Activated CD8-positive, alpha-beta memory T cell treated with anti-CD3 and anti-CD28 coated beads, Interleukin-2, amount 10 ng/mL, durations not matched to agents 7 days and 5 days (primary cell): ENCODE measurements at regions not wholly inside any gene's neighbourhood (a gene's known extent, or its start where the extent isn't known, plus 50 kb on each side); places are given as distances from the start of the nearest gene placed in this dataset.
"Not testable (repeated sequence)": the region's sequence is repeated elsewhere in the genome, so short reads cannot be mapped to it uniquely, and the experiment has no call there.

Experiments used
- ATAC-seq: fragments of 150-1000 bp; cut with Tn5 transposase; one replicate; pipeline ENCODE4 v1.10.0; 2021; ENCODE audit warnings: moderate library complexity
- CTCF ChIA-PET: fragments of 350-600 bp; sonication (Branson Sonifier 250); formaldehyde crosslinking; loops from one replicate; lab custom pipeline; 2021; ENCODE audit warnings: antibody characterized with exemption; lab: Charles Lee
- DNase-seq: peaks from one replicate; pipeline ENCODE4 v3.0.0-alpha.2; 2020
- H3K27ac Mint-ChIP-seq: one replicate; pipeline ENCODE4 v1.8.0; 2021; ENCODE audit warnings: mild to moderate bottlenecking, mixed read lengths
- H3K27me3 Mint-ChIP-seq: one replicate; pipeline ENCODE4 v1.8.0; 2021; ENCODE audit warnings: mixed read lengths
- H3K36me3 Mint-ChIP-seq: one replicate; pipeline ENCODE4 v1.8.0; 2021; ENCODE audit warnings: mild to moderate bottlenecking, mixed read lengths
- H3K4me1 Mint-ChIP-seq: one replicate; pipeline ENCODE4 v1.8.0; 2021; ENCODE audit warnings: mixed read lengths
- H3K4me3 Mint-ChIP-seq: one replicate; pipeline ENCODE4 v1.8.0; 2021; ENCODE audit warnings: mild to moderate bottlenecking, moderate library complexity, mixed read lengths
- H3K9me3 Mint-ChIP-seq: one replicate; pipeline ENCODE4 v1.8.0; 2022; ENCODE audit warnings: low read depth, mixed read lengths

DNA sequence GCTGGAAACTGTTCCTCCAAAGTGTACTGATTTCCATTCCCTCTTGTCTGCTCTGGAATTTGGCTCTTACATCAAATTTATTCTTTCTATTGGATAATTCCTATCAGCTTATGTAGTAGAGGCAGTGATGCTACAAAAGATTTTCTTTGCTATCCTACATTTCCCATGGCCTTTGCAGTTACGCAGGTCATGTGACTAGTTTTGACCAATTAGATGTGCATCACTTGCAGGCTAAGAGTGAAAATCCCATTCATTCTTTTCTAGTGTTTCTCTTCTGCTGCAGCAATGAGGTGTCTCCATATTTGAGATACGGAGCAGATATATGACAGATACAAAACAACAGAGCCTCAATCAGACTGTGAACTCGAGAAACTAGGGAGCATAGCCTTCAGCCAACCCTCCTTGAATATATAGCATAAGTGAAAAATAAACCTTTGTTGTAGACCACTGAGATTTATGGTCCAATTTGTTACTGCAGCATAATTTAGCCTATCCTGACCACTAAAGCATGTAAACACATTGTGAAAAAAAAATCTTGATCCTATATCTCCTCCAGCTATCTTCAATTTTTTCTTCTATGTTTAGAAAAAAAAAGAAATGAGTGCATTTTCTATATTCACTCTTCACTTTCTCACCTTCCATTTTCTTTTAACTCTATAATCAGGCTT is 102.0 kb downstream of the HNMT start:
- CTCF ChIA-PET: no interaction called here
- Mint-ChIP-seq H3K4me1 (no peaks in the 10 kb centered on the region), H3K27ac (no peak overlapping the region), H3K27me3 (no peaks in the 10 kb centered on the region), H3K4me3 (no peak overlapping the region), H3K9me3 (peaks cover 3% of the 10 kb centered on the region), H3K36me3 (no peaks in the 10 kb centered on the region)
- DNase-seq (no peak), ATAC-seq (no peak)

DNA sequence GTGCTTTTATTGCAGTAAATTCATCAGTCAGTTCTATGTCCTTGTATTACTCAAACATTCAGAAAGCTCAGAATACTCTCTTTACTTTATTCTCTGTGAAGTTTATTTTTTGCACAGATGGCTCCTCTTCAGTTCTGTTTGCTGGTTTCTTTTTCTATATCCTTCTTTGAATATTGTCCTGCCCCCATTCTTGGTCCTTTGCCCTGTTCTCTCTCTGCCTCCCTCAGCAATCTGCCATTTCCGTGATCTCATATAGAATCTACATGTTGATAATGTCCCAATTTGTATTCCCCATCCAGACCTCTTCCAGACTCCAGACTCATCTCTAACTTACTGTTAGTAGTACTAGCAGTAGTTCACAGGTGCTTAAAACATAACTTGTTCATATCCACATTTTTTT is 102.6 kb downstream of the HNMT start:
- H3K27me3 Mint-ChIP-seq: no peaks in the 10 kb centered on the region
- no peak overlapping the region for H3K4me3 Mint-ChIP-seq
- peaks cover 3% of the 10 kb centered on the region for H3K9me3 Mint-ChIP-seq
- no peaks in the 10 kb centered on the region for H3K36me3 Mint-ChIP-seq
- ATAC-seq: no peak
- CTCF ChIA-PET: no interaction called here
- no peak overlapping the region for H3K27ac Mint-ChIP-seq
- no peaks in the 10 kb centered on the region for H3K4me1 Mint-ChIP-seq
- no peak for DNase-seq

DNA sequence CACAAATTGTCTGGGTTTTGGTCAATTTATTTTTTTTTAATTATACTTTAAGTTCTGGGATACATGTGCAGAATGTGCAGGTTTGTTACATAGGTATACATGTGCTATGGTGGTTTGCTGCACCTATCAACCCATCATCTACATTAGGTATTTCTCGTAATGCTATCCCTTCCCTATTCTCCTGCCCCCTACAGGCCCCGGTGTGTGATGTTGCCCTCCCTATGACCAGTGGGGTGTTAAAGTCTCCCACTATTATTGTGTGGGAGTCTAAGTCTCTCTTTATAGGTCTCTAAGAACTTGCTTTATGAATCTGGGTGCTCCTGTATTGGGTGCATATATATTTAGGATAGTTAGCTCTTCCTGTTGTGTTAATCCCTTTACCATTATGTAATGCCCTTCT is 104.4 kb downstream of the HNMT start:
- CTCF ChIA-PET, H3K9me3 Mint-ChIP-seq, H3K36me3 Mint-ChIP-seq, H3K27ac Mint-ChIP-seq, DNase-seq, H3K4me3 Mint-ChIP-seq, H3K4me1 Mint-ChIP-seq, H3K27me3 Mint-ChIP-seq, ATAC-seq: not testable (repeated sequence)

DNA sequence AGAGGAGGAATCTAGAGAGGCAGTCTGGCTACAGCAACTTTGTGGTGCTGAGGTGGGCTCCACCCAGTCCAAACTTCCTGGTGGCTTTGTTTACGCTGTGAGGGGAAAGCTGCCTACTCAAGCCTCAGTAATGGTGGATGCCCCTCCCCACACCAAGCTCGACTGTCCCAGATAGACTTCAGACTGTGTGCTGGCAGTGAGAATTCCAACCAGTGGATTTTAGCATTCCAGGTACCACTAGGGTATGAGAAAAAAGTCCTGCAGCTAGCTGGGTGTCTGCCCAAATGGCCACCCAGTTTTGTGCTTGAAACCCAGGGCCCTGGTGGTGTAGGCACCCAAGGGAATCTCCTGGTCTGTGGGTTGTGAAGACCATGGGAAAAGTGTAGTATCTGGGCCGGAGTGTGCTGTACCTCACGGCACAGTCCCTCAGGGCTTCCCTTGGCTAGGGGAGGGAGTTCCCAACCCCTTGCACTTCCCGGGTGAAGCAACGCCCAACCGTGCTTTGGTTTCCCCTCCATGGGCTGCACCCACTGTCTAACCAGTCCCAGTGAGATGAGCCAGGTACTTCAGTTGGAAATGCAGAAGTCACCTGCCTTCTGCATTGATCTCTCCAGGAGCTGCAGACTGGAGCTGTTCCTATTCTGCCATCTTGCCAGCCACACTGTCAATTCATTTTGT is 106.9 kb downstream of the HNMT start:
- H3K36me3 Mint-ChIP-seq, CTCF ChIA-PET, H3K4me3 Mint-ChIP-seq, H3K9me3 Mint-ChIP-seq, DNase-seq, H3K27ac Mint-ChIP-seq, ATAC-seq, H3K27me3 Mint-ChIP-seq, H3K4me1 Mint-ChIP-seq: not testable (repeated sequence)

DNA sequence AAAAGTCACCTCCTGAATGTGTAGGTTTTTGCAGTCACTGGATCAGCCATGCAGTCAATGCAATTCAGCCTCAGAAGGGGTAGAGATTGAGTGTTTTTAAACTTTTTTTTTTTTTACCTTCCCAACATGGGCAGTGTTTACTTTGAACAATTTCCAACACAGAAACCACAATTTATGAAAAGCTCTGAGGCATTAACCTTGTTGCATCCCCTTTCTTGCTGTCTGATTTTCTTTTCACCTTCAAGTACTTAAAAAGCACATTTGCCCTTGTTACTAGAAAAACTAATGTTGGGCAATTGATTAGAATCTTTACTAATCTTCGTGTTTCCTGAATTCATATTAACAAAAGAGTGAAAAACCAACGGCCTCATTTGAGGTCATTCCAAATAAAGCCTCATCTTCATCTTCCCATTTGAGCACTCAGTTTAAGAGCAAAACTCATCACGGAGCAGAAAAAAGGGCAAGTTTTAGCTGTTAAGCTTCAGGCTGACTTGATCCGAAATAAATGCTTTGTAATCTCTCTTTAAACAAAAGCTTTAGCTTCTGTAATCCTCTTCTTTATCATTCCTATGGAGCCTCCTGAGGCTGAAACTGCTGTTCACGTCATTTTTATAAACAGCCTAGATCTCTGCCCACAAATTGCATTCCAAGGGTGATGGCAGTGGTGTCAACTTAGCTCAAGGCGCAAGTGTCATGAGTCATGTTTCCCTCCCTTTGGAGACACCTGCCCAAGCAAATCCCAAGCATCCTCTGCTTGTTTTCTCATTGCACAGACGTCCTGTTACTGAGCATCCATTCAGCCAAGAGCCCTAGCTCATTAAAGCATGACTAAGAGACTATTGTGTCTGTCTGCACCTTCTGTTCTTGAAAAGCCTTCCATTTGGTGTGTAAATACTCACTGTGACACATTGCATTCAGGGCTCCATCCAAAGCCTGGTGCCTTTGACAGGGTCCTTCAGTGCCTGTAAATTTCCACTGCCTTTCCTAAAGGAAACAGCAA is 107.7 kb downstream of the HNMT start:
- no peaks in the 10 kb centered on the region for H3K36me3 Mint-ChIP-seq
- CTCF ChIA-PET: no interaction called here
- DNase-seq (no peak), ATAC-seq (no peak)
- H3K27me3 Mint-ChIP-seq: no peaks in the 10 kb centered on the region
- H3K9me3 Mint-ChIP-seq: peaks cover 3% of the 10 kb centered on the region
- H3K4me1 Mint-ChIP-seq: no peaks in the 10 kb centered on the region
- H3K4me3 Mint-ChIP-seq: no peak overlapping the region
- no peak overlapping the region for H3K27ac Mint-ChIP-seq

DNA sequence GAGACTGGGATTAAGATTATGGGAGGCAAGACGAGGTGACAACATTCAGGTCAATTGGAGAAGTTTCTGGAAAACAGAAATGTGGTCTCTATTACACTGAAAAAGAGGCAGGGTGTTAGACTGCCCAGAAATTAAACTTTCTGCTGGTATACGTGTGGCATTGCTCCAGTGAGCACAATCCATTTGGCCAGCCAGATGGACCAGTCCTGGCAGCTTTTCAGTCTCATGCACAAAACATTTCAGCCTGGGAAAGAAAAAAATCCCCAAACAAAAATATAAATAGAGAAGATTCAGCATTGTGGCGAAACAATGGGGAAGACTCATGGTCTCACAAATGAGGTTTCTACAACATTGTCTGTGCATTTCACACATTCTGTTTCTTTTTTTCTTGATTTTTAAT is 113.9 kb downstream of the HNMT start:
- Mint-ChIP-seq H3K36me3 (no peaks in the 10 kb centered on the region), H3K4me3 (no peak overlapping the region), H3K27me3 (no peaks in the 10 kb centered on the region), H3K27ac (no peak overlapping the region), H3K4me1 (no peaks in the 10 kb centered on the region), H3K9me3 (no peaks in the 10 kb centered on the region)
- CTCF ChIA-PET: no interaction called here
- ATAC-seq (no peak), DNase-seq (no peak)

DNA sequence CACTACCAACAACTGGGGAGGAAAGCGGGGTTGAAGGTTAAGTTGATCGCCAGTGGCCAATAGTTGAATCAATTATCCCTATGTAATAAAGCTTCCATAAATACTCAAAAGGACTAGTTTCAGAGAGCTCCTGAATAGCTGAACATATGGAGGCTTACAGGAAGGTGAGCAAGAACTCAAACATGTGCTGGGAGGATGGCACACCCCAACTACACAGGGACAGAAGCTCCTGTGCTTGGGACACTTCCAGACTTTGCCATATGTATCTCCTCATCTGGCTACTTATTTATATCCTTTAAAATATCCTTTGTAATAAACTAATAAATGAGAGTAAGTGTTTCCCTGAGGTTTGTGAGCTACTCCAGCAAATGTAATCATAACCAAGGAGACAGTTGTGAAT is 115.7 kb downstream of the HNMT start:
- CTCF ChIA-PET: no interaction called here
- no peak for ATAC-seq

DNA sequence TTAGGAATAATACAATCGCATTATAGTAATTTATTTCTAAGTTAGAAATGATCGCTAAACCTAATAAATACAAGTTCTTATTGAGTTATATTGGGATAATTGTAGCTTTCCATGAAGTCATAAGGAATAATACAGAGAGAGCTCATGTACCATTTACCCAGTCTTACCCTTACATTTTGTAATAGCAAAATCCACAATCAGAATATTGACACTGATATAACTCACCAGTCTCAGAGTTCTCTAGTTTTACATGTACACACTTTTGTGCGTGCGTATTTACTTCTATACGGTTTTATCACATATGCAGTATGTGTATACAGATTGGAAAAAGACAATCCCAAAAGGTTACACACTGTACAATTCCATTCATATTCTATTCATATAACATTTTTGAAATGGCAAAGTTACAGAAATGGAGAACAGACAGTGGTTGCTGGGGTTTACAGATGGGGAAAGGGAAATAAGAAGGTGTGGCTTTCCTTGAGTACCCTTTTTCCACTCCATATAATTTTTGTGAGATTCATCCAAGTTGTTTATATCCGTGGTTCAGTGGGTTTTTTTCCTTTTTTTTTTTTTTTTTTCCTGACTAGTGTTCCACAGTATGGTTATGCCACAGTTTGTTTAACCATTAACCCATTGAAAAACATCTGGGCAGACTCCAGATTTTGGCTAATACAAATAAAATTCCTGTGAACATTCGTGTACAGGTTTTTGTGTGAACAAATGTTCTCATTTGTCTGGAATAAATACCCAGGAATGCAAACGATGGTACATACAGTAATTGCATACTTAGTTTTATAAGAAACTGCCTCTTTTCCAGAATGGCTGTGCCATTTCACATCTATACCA is 117.2 kb downstream of the HNMT start:
- DNase-seq: no peak
- Mint-ChIP-seq H3K4me1 (no peaks in the 10 kb centered on the region), H3K27ac (no peak overlapping the region), H3K4me3 (no peak overlapping the region), H3K27me3 (no peaks in the 10 kb centered on the region), H3K36me3 (no peaks in the 10 kb centered on the region), H3K9me3 (no peaks in the 10 kb centered on the region)
- CTCF ChIA-PET: no interaction called here
- no peak for ATAC-seq

More for the DNA sequence above, 115.7 kb downstream of the HNMT start:
- H3K27ac Mint-ChIP-seq: no peak overlapping the region
- H3K36me3 Mint-ChIP-seq: no peaks in the 10 kb centered on the region
- H3K4me1 Mint-ChIP-seq: no peaks in the 10 kb centered on the region
- no peak overlapping the region for H3K4me3 Mint-ChIP-seq
- H3K27me3 Mint-ChIP-seq: no peaks in the 10 kb centered on the region
- DNase-seq: no peak
- H3K9me3 Mint-ChIP-seq: no peaks in the 10 kb centered on the region

DNA sequence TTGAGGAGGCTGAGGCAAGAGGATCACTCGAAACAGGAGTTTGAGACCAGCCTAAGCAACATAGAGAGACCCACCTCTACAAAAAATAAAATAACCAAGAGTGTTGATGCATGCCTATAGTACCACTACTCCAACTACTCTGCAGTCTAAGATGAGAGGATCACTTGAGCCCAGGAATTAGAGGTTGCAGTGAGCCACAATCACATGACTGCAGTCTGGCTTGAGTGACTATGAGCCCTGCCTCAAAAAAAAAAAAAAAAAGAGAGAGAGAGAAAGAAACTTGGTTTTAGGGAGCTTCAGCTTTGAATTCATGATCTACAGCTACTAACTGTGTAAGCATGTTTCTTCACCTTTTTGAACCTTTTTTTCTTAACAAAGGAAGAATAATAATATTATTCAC is 119.9 kb downstream of the HNMT start:
- H3K27me3 Mint-ChIP-seq: no peaks in the 10 kb centered on the region
- ATAC-seq (no peak), DNase-seq (no peak)
- no peaks in the 10 kb centered on the region for H3K4me1 Mint-ChIP-seq
- CTCF ChIA-PET: no interaction called here
- H3K27ac Mint-ChIP-seq: no peak overlapping the region
- no peak overlapping the region for H3K4me3 Mint-ChIP-seq
- H3K36me3 Mint-ChIP-seq: no peaks in the 10 kb centered on the region
- H3K9me3 Mint-ChIP-seq: no peaks in the 10 kb centered on the region

DNA sequence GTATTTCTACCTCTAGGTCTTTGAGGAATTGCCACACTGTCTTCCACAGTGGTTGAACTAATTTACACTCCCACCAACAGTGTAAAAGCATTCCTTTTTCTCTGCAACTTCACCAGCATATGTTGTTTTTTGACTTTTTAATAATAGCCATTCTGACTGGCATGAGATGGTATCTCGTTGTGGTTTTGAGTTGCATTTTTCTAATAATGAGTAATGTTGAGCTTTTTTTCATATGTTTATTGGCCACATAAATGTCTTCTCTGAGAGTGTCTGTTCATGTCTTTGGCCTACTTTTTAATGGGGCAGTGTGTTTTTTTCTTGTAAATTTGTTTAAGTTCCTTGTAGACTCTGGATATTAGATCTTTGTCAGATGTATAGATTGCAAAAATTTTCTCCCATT is 121.2 kb downstream of the HNMT start:
- H3K9me3 Mint-ChIP-seq, H3K36me3 Mint-ChIP-seq, ATAC-seq, H3K4me3 Mint-ChIP-seq, H3K27ac Mint-ChIP-seq, H3K27me3 Mint-ChIP-seq, CTCF ChIA-PET, DNase-seq, H3K4me1 Mint-ChIP-seq: not testable (repeated sequence)

DNA sequence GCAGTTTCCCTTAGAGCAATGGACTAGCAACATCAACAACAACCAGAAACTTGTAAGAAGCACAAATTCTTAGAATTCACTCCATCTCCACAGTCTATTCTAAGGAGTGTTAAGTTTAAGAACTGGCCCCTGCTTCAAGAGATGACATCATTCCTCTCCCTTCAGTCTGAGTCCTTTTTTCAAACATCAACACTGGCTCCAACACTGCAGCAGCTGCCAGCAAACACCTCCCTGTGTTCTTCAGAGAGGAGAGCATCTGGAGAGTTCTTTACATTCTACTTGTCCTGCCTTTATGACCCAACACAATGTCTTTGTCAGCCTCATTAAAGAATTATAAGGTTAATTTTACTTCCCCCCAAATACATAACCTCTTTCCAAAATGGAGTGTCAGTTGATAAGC is 122.3 kb downstream of the HNMT start:
- no peak for ATAC-seq
- H3K27ac Mint-ChIP-seq: no peak overlapping the region
- H3K9me3 Mint-ChIP-seq: no peaks in the 10 kb centered on the region
- H3K27me3 Mint-ChIP-seq: no peaks in the 10 kb centered on the region
- H3K4me3 Mint-ChIP-seq: no peak overlapping the region
- no peaks in the 10 kb centered on the region for H3K4me1 Mint-ChIP-seq
- DNase-seq: no peak
- no peaks in the 10 kb centered on the region for H3K36me3 Mint-ChIP-seq
- CTCF ChIA-PET: no interaction called here

DNA sequence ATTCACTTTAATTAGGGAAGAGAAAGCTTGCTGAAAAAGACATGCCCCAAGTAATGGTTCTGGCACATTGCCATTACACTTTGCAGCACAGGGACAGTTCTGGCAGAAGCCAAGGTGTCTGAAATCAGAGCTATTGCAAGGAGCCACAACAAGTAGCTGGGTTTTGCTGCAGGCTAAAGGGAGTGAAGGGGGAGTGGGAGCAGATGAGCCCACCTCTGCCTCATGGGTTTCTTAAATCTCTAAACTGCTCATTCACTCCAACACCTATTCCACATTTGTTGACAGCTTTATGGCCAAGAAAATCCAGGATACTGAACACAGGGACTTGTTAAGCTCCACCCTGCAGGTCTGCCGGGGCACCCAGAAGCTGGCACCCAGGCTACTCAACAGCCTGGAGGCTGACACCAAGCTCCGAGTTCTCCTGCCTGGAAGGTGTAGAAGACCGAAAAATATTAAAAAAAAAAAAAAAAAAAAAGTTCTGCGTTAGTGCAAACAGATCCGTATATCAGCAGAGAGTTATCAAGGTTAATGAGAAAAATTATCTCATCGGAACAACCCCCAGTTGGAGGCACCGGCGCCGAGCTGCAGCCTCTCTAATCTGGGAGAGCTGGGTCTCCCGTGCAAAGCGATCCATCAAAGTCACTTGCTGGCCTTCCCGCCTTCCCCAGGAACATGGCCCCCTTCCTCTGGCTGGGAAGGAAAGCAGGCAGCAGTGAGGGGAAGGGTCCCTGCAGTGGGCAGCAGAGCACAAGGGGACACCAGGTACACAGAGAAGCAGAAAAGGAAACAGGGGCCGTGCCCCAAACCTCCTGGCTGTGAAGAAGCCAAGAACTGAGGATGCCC is 123.7 kb downstream of the HNMT start:
- DNase-seq (no peak), ATAC-seq (no peak)
- no peaks in the 10 kb centered on the region for H3K36me3 Mint-ChIP-seq
- H3K4me1 Mint-ChIP-seq: no peaks in the 10 kb centered on the region
- H3K27ac Mint-ChIP-seq: no peak overlapping the region
- no peaks in the 10 kb centered on the region for H3K27me3 Mint-ChIP-seq
- no peak overlapping the region for H3K4me3 Mint-ChIP-seq
- CTCF ChIA-PET: no interaction called here
- no peaks in the 10 kb centered on the region for H3K9me3 Mint-ChIP-seq
